ENCODE measurements at regions not wholly inside any gene's neighbourhood (a gene's known extent, or its start where the extent isn't known, plus 50 kb on each side); places are given as distances from the start of the nearest gene placed in this dataset.

GRCh38 chr12:74483057-74483456, 54.6 kb upstream of the ATXN7L3B start:
- H3K4me1 ChIP-seq (ENCODE audit: control insufficient read depth, low read length): peaks cover 2% of the 10 kb centered on the region; the same call in 1 of the 2 replicates
- H3K36me3 ChIP-seq (ENCODE audit: control insufficient read depth, low read length): no peaks in the 10 kb centered on the region
- no peak for TF ChIP-seq CTCF (IDR thresholded peaks at IDR 0.05; ENCODE audit: low read depth, low read length, poor library complexity, severe bottlenecking)
- TF ChIP-seq EZH2phosphoT487 (IDR thresholded peaks at IDR 0.05; ENCODE audit: borderline replicate concordance, low read length): no peak
- no peaks in the 10 kb centered on the region for H3K9me3 ChIP-seq (ENCODE audit: control insufficient read depth, insufficient read depth, low read length)
- no peaks in the 10 kb centered on the region for H3F3A ChIP-seq (ENCODE audit: control insufficient read depth, insufficient read depth)
- no peaks in the 10 kb centered on the region for H3K27me3 ChIP-seq (ENCODE audit: control insufficient read depth, low read length)
- no peak overlapping the region for H3K27ac ChIP-seq (ENCODE audit: low read depth, low read length)
- H3K9me2 ChIP-seq (replicated peaks; ENCODE audit: control insufficient read depth, low read length): no peaks in the 10 kb centered on the region
- H3K4me3 ChIP-seq (ENCODE audit: low read length): no peak overlapping the region
- no peaks in the 10 kb centered on the region for H4K20me1 ChIP-seq (ENCODE audit: control insufficient read depth, insufficient read depth, low read depth, low read length)
- H3K4me2 ChIP-seq (ENCODE audit: low read length): no peak overlapping the region
- no peaks in the 10 kb centered on the region for H3K79me2 ChIP-seq (ENCODE audit: control insufficient read depth, low read length)

Measured in DOHH2 (cell line).